C4-2B (cell line): ENCODE measurements at regions not wholly inside any gene's neighbourhood (a gene's known extent, or its start where the extent isn't known, plus 50 kb on each side); places are given as distances from the start of the nearest gene placed in this dataset.

Experiments used
- ZFX ChIP-seq: fragments of 450-650 bp; IDR thresholded peaks from 2 replicates; pipeline ENCODE4 v1.6.1; 2017
- TF ChIP-seq, protein P1 (sequence below): fragments of 450-650 bp; conservative IDR thresholded peaks from 2 replicates; pipeline ENCODE4 v1.5.1; 2017; ENCODE audit warnings: mild to moderate bottlenecking

DNA sequence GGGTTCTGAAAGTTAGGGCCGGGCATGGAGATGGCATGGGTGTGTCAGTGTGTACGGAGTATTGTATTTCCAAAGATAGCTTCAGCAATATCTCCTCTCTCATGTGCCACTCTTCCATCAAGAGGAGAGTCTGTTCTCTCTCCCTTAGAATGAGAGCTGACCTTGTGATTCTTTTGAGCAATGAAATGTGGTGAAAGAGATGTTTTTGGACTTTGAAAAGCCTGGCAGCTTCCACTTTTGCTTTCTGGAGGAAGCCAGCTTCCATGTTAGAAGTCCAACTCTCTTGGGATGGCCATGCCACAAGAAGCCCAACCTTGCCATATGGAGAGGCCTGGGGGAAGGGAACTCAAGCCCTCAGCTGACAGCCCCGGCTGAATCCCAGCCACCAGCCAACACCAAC lies 72.4 kb upstream of the GZMB start:
- TF ChIP-seq, protein P1, sequence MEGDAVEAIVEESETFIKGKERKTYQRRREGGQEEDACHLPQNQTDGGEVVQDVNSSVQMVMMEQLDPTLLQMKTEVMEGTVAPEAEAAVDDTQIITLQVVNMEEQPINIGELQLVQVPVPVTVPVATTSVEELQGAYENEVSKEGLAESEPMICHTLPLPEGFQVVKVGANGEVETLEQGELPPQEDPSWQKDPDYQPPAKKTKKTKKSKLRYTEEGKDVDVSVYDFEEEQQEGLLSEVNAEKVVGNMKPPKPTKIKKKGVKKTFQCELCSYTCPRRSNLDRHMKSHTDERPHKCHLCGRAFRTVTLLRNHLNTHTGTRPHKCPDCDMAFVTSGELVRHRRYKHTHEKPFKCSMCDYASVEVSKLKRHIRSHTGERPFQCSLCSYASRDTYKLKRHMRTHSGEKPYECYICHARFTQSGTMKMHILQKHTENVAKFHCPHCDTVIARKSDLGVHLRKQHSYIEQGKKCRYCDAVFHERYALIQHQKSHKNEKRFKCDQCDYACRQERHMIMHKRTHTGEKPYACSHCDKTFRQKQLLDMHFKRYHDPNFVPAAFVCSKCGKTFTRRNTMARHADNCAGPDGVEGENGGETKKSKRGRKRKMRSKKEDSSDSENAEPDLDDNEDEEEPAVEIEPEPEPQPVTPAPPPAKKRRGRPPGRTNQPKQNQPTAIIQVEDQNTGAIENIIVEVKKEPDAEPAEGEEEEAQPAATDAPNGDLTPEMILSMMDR = no peak
- TF ChIP-seq ZFX = no peak
